IMR-90 (cell line): ENCODE measurements at regions not wholly inside any gene's neighbourhood (a gene's known extent, or its start where the extent isn't known, plus 50 kb on each side); places are given as distances from the start of the nearest gene placed in this dataset.
"Not testable (repeated sequence)": the region's sequence is repeated elsewhere in the genome, so short reads cannot be mapped to it uniquely, and the experiment has no call there.

Experiments
- ATAC-seq: fragments of 200-7000 bp; cut with Tn5 transposase; 2 replicates; pipeline ENCODE4 v1.9.1; 2020; ENCODE audit warnings: low read depth, mild to moderate bottlenecking, moderate library complexity
- BruUV-seq: library from RNA; stranded (reverse); fragments of 400-500 nt; replicated peaks from 2 replicates; lab custom pipeline; 2021; lab: Mats Ljungman, UMichigan
- CTCF ChIA-PET: fragments of 300-600 bp; formaldehyde crosslinking; extraction: SDS; loops from one replicate; lab custom pipeline; 2021; ENCODE audit warnings: antibody characterized with exemption; lab: Yijun Ruan, JAX
- POLR2A ChIA-PET: fragments of 300-600 bp; sonication (Branson Sonifier 250); formaldehyde crosslinking; loops from one replicate; lab custom pipeline; 2022; ENCODE audit warnings: antibody characterized with exemption; ENCODE audit not compliant: unreplicated experiment; lab: Charles Lee
- DNase-seq: peaks from one replicate; pipeline ENCODE4 v3.0.0; 2013
- H2AFZ ChIP-seq: replicated peaks from 2 replicates; pipeline ENCODE3; 2013; ENCODE audit warnings: low read length, mild to moderate bottlenecking; ENCODE audit not compliant: poor library complexity
- H2AK5ac ChIP-seq: 2 replicates; pipeline ENCODE4 v1.6.1; 2013; ENCODE audit warnings: low read depth, low read length, inconsistent platforms
- H2AK9ac ChIP-seq: replicated peaks from 2 replicates; pipeline ENCODE3; 2013; ENCODE audit warnings: mild to moderate bottlenecking, low read depth, low read length, moderate library complexity; ENCODE audit not compliant: poor library complexity
- H2BK120ac ChIP-seq: 2 replicates; pipeline ENCODE4 v1.6.1; 2013; ENCODE audit warnings: low read depth, low read length, inconsistent platforms
- H2BK15ac ChIP-seq: 3 replicates; pipeline ENCODE4 v1.6.1; 2013; ENCODE audit warnings: low read depth, low read length, inconsistent platforms
- H2BK20ac ChIP-seq: 2 replicates; pipeline ENCODE4 v1.6.1; 2013; ENCODE audit warnings: low read depth, mild to moderate bottlenecking, inconsistent platforms, low read length, moderate library complexity
- H2BK5ac ChIP-seq: 2 replicates; pipeline ENCODE4 v1.6.1; 2013; ENCODE audit warnings: mild to moderate bottlenecking, low read depth, low read length, inconsistent platforms; ENCODE audit not compliant: poor library complexity, severe bottlenecking
- H3K14ac ChIP-seq: replicated peaks from 2 replicates; pipeline ENCODE4 v1.6.1; 2013; ENCODE audit warnings: low read depth, low read length, inconsistent platforms
- H3K18ac ChIP-seq: 2 replicates; pipeline ENCODE4 v1.6.1; 2013; ENCODE audit warnings: low read depth, low read length, control low read depth
- H3K23ac ChIP-seq: 2 replicates; pipeline ENCODE4 v1.6.1; 2013; ENCODE audit warnings: low read depth, low read length, inconsistent platforms
- H3K27ac ChIP-seq: 2 replicates; pipeline ENCODE4 v1.5.1; 2013; ENCODE audit warnings: mild to moderate bottlenecking, control low read depth, low read length; ENCODE audit not compliant: insufficient read depth
- H3K27me3 ChIP-seq: 2 replicates; pipeline ENCODE4 v1.6.1; 2013; ENCODE audit warnings: low read length; ENCODE audit not compliant: control insufficient read depth, insufficient read depth
- H3K36me3 ChIP-seq: 2 replicates; pipeline ENCODE4 v1.6.1; 2013; ENCODE audit warnings: low read length, mixed read lengths; ENCODE audit not compliant: control insufficient read depth, insufficient read depth
- H3K4ac ChIP-seq: 2 replicates; pipeline ENCODE4 v1.6.1; 2013; ENCODE audit warnings: low read depth, low read length, inconsistent platforms
- H3K4me1 ChIP-seq: 2 replicates; pipeline ENCODE4 v1.6.1; 2013; ENCODE audit warnings: low read length, mixed read lengths; ENCODE audit not compliant: control insufficient read depth, insufficient read depth
- H3K4me2 ChIP-seq: 2 replicates; pipeline ENCODE4 v1.6.1; 2013; ENCODE audit warnings: low read depth, mild to moderate bottlenecking, control low read depth, low read length, moderate library complexity
- H3K4me3 ChIP-seq: 2 replicates; pipeline ENCODE4 v1.5.1; 2013; ENCODE audit warnings: low read depth, mild to moderate bottlenecking, control low read depth, low read length, moderate library complexity; ENCODE audit not compliant: insufficient read depth
- H3K56ac ChIP-seq: 2 replicates; pipeline ENCODE4 v1.6.1; 2013; ENCODE audit warnings: low read length, inconsistent platforms; ENCODE audit not compliant: insufficient read depth; ENCODE audit errors: extremely low read depth
- H3K79me1 ChIP-seq, 2 experiments: 2 replicates each; pipeline ENCODE4 v1.6.1; 2013; ENCODE audit warnings: low read length in 2 of 2, inconsistent platforms in 1 of 2, low read depth in 1 of 2
- H3K9ac ChIP-seq: 2 replicates; pipeline ENCODE4 v1.6.1; 2013; ENCODE audit warnings: low read depth, low read length, control low read depth
- H3K9me1 ChIP-seq: 2 replicates; pipeline ENCODE4 v1.6.1; 2013; ENCODE audit warnings: low read length, inconsistent platforms; ENCODE audit not compliant: insufficient read depth
- H3K9me3 ChIP-seq: 2 replicates; pipeline ENCODE4 v1.6.1; 2013; ENCODE audit warnings: low read length; ENCODE audit not compliant: control insufficient read depth, insufficient read depth
- H4K20me1 ChIP-seq: 2 replicates; pipeline ENCODE4 v1.6.1; 2013; ENCODE audit warnings: low read length, inconsistent platforms; ENCODE audit not compliant: insufficient read depth
- H4K5ac ChIP-seq: 2 replicates; pipeline ENCODE4 v1.6.1; 2013; ENCODE audit warnings: mild to moderate bottlenecking, low read depth, low read length, control low read depth
- H4K8ac ChIP-seq, 2 experiments: 2 replicates each; pipeline ENCODE4 v1.6.1; 2013; ENCODE audit warnings: low read depth in 2 of 2, low read length in 2 of 2, control low read depth in 1 of 2, inconsistent platforms in 1 of 2
- H4K91ac ChIP-seq: 2 replicates; pipeline ENCODE4 v1.6.1; 2013; ENCODE audit warnings: low read depth, low read length, inconsistent platforms; ENCODE audit not compliant: insufficient read depth
- WGBS, 2 experiments: methylation state at CpG; one replicate each; pipeline versions ENCODE4 v1.1.5 to v1.1.7; 2013; ENCODE audit warnings: missing lambda C conversion rate in 2 of 2; ENCODE audit not compliant: insufficient read length in 1 of 2; ENCODE audit errors: extremely low coverage in 2 of 2; 5-methylcytosine and 5-hydroxymethylcytosine counted together
- dilution Hi-C: fragments of 300-500 bp; cut with HindIII; formaldehyde crosslinking; loops from one replicate; pipeline ENCODE4 v1.14.3; 2018; ENCODE audit warnings: low sequenced_read_pairs; ENCODE audit not compliant: unreplicated experiment
- in situ Hi-C: fragments of 300-500 bp; cut with MboI; formaldehyde crosslinking; loops from 3 replicates; pipeline ENCODE4 v1.14.3; 2019; ENCODE audit warnings: low sequenced_read_pairs, inconsistent platforms, mixed read lengths
- intact Hi-C: fragments of 100-400 bp; cut with micrococcal nuclease; formaldehyde crosslinking; loops from 2 replicates; pipeline ENCODE4 v1.10.0; 2022

DNA sequence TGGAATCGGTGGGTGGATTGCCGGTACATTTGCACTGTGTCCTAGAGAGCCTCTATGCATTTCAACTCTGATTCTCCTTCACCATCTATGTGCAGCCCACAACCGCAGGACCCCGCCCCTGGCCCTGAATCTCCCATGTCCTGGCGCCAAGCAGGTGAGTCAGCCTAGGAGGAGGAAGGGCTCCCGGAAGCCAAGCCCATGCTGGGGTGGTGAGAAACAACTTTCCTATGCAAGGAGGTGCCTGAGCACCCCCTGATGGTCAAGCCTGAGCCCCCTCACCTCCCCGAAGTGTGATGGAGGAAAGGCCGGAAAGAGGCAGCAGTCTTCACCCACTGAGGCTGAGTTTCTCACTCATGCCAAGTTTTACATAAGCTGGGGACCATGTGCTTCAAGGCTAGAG, 110.8 kb downstream of the TNFRSF13B start:
- whole genome bisulfite sequencing, 2 experiments, result no CpG with 5 or more reads among the region's 8 CpGs
- POLR2A ChIA-PET, H2BK20ac ChIP-seq: not testable (repeated sequence)

DNA sequence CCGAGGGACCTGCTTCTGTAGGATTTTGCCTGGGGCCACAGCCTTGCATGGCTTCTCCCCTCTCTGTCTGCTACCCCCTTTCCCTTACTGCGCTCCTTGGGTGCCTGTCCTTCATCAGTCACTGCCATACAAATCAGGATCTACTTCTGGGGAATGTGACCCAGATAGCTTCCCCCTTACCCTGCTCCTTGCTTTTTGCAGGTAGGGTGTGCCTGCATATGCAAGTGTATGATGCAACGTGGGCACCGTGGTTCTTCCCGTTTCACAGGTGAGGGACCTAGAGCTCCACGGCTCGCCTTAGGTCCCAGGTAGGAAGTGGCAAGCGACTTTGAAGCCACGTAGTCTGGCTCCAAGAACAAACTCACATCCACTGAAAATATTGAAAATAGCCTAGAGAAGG, 111.5 kb downstream of the TNFRSF13B start:
- H2BK20ac ChIP-seq, H2AFZ ChIP-seq, H3K36me3 ChIP-seq, H3K4me2 ChIP-seq, H3K23ac ChIP-seq, H4K20me1 ChIP-seq, DNase-seq, BruUV-seq, H3K9ac ChIP-seq, dilution Hi-C loops, H2AK5ac ChIP-seq, H2BK5ac ChIP-seq, H2BK15ac ChIP-seq, H3K9me1 ChIP-seq, POLR2A ChIA-PET, H4K8ac ChIP-seq, in situ Hi-C loops, H2BK120ac ChIP-seq, H3K18ac ChIP-seq, H4K91ac ChIP-seq, H2AK9ac ChIP-seq, intact Hi-C loops, H3K4me3 ChIP-seq, H3K27ac ChIP-seq, ATAC-seq, H3K14ac ChIP-seq, H3K4me1 ChIP-seq, CTCF ChIA-PET, H3K9me3 ChIP-seq, H3K79me1 ChIP-seq, H4K5ac ChIP-seq, H3K56ac ChIP-seq, H3K4ac ChIP-seq, H3K27me3 ChIP-seq: not testable (repeated sequence)
- no CpG with 5 or more reads among the region's 9 CpGs for WGBS, 2 experiments

More for the DNA sequence above, 110.8 kb downstream of the TNFRSF13B start:
- CTCF ChIA-PET, H3K23ac ChIP-seq, H3K36me3 ChIP-seq, H3K4me1 ChIP-seq, intact Hi-C loops, H3K9me3 ChIP-seq, DNase-seq, H2AK5ac ChIP-seq, H3K27ac ChIP-seq, H3K4me2 ChIP-seq, H4K91ac ChIP-seq, H3K56ac ChIP-seq, BruUV-seq, H2BK5ac ChIP-seq, H2BK15ac ChIP-seq, H3K4ac ChIP-seq, H3K9me1 ChIP-seq, H4K5ac ChIP-seq, H4K8ac ChIP-seq, H2BK120ac ChIP-seq, in situ Hi-C loops, H3K79me1 ChIP-seq, H3K4me3 ChIP-seq, H2AFZ ChIP-seq, H3K9ac ChIP-seq, dilution Hi-C loops, H3K27me3 ChIP-seq, H3K14ac ChIP-seq, H2AK9ac ChIP-seq, ATAC-seq, H4K20me1 ChIP-seq, H3K18ac ChIP-seq: not testable (repeated sequence)
